Embryonic facial prominence (tissue), 1 donor: ENCODE measurements at regions not wholly inside any gene's neighbourhood (a gene's known extent, or its start where the extent isn't known, plus 50 kb on each side); places are given as distances from the start of the nearest gene placed in this dataset.
"Not testable (repeated sequence)": the region's sequence is repeated elsewhere in the genome, so short reads cannot be mapped to it uniquely, and the experiment has no call there.

Source experiments
- DNase-seq: peaks from one replicate; pipeline ENCODE4 v3.0.0-alpha.2; 2016; ENCODE audit errors: extremely low spot score

- no peak for DNase-seq
These were observed 155.6 kb upstream of the GHITM start for GRCh38 chr10:83983578-83984255.

DNA sequence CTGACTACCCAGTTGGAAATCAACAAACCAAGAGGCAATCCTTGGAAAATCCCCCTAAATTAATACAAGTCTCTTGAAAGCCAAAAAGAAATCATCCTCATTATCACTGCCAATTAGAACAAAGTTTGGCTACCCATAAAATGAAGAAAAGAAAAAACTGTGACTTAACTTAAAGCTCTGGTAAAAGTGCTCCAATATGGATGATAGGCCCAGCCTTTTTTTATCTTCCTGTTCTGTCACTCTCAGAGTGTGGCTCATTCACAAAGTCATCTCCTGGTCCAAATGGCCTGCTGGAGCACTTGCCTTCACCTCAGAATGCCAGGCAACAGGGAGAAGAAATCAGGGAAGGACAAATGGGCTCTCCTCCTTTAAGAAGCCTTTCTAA, 155.1 kb upstream of the GHITM start:
- DNase-seq, result no peak

DNA sequence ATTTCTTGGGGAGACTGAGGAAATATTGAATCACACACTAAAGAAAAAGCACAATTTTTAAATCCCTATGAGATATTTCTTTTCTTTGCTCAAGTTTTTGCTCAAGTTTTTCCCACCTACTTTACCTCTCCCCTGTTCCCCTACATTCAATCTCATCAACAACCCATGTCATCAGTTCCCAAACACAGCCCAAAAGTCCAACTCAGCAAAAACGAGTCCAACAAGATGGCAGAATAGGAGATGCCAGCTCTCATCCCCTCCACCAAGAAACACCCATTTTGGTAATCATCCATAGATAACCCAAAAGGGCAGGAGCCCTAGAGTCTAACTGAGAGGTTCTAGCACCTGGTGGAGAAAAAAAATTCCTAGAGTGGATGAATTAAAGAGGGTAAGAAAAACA, 152.5 kb upstream of the GHITM start:
- DNase-seq, result no peak

DNA sequence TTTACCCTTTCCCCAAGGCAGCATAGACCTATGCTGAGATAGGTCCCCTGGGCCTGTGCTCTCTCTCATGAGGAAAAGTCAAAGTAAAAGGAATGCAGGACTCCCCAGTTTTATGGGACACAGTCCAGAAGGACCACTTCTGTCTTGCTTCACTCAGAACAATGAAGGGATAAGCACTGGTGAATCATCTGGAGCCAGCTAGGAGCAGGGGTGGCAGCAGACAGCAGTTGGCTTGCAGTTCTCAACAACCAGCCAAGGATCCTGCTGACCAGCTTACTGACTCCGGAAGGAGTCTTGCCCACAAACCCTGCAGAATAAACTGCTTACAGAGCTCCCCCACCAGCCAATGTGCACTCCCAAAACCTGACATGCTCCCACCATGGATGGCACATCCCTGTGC, 152.1 kb upstream of the GHITM start:
- DNase-seq, result no peak

DNA sequence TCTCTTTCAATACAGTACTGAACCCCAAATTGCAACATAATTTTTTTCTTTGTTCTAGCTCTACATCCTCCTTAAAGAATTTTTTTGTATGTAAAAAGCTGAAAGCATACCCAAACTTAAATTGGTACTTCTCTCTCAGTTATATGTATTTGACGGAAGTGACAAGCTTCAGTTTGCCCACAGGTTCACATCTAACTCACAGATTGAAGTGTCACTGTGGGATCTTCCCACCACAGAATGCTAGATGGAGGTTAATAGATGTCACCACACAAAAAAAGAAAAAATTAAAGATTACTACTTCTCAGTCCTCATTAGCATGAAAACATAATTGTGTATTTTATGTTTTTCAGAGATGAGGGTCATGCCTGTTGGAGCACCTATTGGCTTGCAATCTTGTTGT, 150.9 kb upstream of the GHITM start:
- no peak for DNase-seq

GRCh38 chr10:83990126-83990525, 149.2 kb upstream of the GHITM start:
- no peak for DNase-seq

GRCh38 chr10:83991986-83992753, 147.1 kb upstream of the GHITM start:
- no peak for DNase-seq

GRCh38 chr10:83994325-83994724, 145.0 kb upstream of the GHITM start:
- no peak for DNase-seq

GRCh38 chr10:83995738-83996331, 143.5 kb upstream of the GHITM start:
- no peak for DNase-seq

- no peak for DNase-seq
These were observed 135.1 kb upstream of the GHITM start for GRCh38 chr10:84004221-84004620.

DNA sequence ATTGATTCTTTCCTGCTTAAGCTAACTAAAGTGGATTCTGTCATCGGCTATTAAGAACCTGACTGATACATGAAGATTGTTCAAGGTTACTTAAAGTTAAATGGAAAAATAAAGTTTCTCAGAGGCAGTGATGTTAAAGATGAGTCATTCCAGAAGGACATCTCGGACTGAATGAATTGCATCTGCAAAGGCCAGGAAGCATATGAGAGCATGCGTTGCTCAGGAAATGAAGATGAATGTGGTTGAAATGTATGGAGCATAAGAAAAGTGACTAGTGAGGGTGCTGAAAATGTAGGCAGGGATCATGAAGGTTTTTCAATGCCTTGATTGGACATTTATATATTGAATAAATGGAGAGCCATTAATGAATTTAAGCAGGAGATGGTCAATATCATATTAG, 133.9 kb upstream of the GHITM start:
- no peak for DNase-seq

GRCh38 chr10:84007482-84007881, 131.8 kb upstream of the GHITM start:
- DNase-seq, result no peak

DNA sequence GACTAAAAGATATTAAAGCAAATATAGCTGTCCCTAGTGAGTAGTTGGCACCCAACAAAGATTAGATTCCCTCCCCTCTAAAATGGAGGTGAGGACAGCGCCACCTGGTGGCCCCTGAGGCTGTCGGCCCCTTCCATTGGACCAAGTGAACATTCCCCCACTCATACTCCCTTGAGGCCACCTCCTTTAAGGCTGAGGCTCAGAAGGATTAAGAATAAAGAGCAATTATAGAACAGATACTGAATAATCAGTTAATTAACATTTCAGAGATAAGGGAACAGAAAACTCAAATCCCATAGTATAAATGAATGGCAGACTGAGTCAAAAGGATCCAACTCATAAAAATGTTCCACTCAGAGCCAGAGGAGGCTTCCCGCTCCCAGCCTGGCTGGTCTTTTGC, 130.4 kb upstream of the GHITM start:
- DNase-seq, result no peak

DNA sequence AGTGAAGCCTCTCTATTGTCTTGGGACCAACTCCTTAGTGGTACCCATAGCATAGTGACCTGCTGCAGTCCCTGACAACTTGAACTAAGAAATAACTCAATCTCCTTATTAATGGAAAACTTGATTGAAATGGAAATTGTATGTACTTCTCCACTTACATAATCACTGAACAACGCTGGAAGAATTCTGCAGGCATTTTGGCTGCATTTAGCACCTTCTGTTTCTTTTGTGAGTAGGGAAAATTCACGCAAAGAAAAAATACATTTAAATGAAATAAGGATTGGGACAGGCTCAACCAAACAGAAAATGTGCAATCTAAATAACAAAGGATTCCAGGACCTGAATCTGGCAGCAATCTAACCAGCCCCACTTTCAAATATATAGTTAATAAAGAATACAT, 126.9 kb upstream of the GHITM start:
- DNase-seq, result no peak

DNA sequence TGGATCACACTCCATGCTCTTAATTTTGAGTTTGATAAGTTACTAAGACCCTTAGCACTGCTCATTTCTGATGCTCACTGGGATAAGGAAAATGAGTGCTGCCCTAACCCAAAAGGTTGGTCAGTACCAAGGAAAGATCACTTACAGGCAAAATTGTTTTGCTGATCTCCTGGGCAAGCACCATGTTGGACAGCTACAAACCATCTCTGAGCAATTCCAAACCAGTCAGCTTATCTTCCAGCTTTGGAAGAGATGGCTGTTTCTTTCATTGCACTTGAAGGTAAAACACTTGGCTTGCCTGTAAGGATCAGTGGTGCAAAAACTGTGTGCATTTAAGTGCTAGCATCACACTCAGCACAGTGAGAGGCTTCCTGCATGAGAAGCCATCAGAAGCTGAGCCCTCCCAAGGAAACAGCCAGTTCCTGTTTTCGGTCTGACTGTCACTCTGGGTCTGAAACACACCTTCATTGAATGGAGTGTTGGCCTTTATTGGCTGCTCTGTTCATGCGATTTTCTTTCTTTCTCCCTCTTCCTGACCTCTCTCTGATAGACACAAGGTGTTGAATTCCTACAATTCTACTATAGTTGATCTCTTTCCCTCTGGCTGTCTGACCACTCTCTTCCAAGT, 126.4 kb upstream of the GHITM start:
- no peak for DNase-seq

DNA sequence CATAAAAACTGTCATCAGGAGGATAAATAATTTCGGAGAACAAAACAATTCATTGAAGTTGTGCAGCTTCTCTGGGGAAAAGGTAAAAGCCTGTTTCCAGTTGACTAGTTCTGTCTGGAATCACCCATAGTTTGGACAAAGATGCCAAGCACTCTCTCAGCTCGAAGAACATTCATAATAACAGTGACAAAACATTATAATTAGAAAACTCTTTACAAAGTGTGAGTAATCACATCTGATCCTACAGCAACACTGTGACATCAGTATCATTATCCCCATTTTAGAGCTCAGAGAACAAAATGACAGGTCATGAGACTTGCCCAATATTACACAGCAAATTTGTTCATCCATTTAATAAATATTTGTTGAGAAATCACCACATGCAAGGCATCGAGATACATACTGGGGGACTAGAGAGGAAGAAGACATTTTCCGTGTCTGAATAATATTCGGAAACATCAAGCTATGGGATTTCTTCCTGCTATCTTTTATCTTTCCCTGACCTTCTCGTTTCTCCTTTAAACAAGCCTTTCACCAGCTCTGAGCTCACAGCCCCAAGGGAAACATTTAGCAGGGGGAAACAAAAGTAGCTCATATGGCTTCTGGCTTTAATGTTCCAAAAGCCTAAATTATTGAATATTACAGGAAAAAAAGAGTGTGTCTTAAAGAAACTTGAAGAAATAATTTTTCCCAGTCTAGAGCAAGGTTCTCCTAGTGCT, 123.3 kb upstream of the GHITM start:
- no peak for DNase-seq

GRCh38 chr10:84018826-84019225, 120.5 kb upstream of the GHITM start:
- no peak for DNase-seq

- DNase-seq, result not testable (repeated sequence)
These were observed 119.4 kb upstream of the GHITM start for GRCh38 chr10:84019854-84020458.

DNA sequence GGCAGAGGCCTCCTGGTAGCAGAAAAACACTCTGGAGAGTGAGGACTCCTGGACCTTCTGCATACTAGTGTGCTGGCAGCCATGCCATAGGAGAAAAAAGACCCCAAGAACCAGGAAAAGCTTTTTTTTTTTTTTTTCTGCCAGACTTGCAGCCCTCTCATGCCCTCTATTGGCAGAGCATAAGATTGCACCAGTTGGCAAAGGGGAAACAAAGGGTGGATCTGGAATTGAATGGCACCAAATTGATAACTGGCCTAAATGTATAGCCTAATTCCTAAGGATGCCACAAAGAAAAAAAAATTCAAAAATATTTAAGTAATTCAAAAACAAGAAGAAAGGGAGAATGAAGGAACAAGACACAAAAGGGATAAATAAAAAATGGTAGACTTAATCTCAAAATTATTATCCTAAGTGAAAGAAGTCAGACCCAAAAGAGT, 112.5 kb upstream of the GHITM start:
- no peak for DNase-seq

DNA sequence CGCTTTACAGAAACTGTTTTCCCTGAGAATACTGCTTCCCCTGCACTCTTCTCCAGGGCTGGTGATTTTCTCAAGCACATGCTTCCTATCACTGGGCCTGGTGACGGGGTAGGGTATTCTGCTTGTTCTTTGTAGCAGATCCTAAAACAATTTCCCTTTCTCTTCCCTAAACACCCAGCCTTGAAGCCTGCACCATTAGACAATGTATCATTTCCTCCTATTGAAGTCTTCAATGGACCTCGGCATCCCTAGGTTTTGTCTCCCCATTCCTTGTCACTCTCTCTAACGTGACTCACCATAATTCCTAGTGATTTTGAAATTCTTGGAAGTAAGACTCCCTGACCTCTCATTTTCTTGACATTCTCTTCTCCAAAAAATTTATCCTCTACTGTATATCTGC, 109.5 kb upstream of the GHITM start:
- no peak for DNase-seq

- DNase-seq, result no peak
These were observed 101.3 kb upstream of the GHITM start for GRCh38 chr10:84038035-84038434.

DNA sequence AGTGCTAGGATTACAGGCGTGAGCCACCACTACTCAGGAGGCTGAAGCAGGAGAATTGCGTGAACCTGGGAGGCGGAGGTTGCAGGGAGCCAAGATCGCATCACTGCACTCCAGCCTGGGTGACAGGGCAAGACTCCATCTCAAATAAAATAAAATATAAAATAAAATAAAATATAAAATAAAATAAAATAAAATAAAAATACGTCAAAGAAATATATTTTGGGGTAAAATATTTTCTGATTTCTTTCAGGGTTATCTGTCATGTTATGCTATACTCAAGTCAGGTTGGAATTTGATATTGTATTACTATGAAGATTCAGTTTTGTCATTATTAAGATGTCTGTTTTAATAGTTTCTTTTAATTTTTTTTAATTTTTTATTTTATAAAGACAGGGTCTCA, 99.4 kb upstream of the GHITM start:
- DNase-seq, result no peak
